Cardiac fibroblast (primary cell): ENCODE measurements at regions not wholly inside any gene's neighbourhood (a gene's known extent, or its start where the extent isn't known, plus 50 kb on each side); places are given as distances from the start of the nearest gene placed in this dataset.

Source experiments
- DNase-seq, 2 donors: peaks; one replicate each; pipeline versions ENCODE4 v3.0.0 to v3.0.0-alpha.2; 2010; ENCODE audit warnings: low read depth in 2 of 2
- H3K4me3 ChIP-seq, 2 donors: replicated peaks in 1 of 2; 1 replicate in 1 of 2; 2 replicates in 1 of 2; pipeline ENCODE4 v1.5.1; 2011; ENCODE audit warnings: low read depth in 2 of 2, low read length in 2 of 2, mild to moderate bottlenecking in 2 of 2, moderate library complexity in 1 of 2
- CTCF ChIP-seq: IDR thresholded peaks from one replicate; pipeline ENCODE4 v1.5.1; 2011; ENCODE audit warnings: low read depth, mild to moderate bottlenecking, low read length, inconsistent platforms

GRCh38 chr9:3035579-3036332 lies 191.9 kb upstream of the PUM3 start:
- no peak for TF ChIP-seq CTCF
- H3K4me3 ChIP-seq: no peak overlapping the region
- DNase-seq: no peak

- TF ChIP-seq CTCF: no peak
- no peak overlapping the region for H3K4me3 ChIP-seq
These were observed 189.0 kb upstream of the PUM3 start for GRCh38 chr9:3032898-3033297.

GRCh38 chr9:3028535-3028934 lies 184.6 kb upstream of the PUM3 start:
- no peak for DNase-seq
- no peak for TF ChIP-seq CTCF

More at GRCh38 chr9:3032898-3033297, 189.0 kb upstream of the PUM3 start:
- DNase-seq: no peak

GRCh38 chr9:3027210-3027609 lies 183.3 kb upstream of the PUM3 start:
- TF ChIP-seq CTCF: no peak
- DNase-seq: no peak
- H3K4me3 ChIP-seq: no peak overlapping the region

More at GRCh38 chr9:3028535-3028934, 184.6 kb upstream of the PUM3 start:
- no peak overlapping the region for H3K4me3 ChIP-seq

GRCh38 chr9:3023449-3023848 lies 179.6 kb upstream of the PUM3 start:
- no peak for DNase-seq
- no peak overlapping the region for H3K4me3 ChIP-seq
- no peak for TF ChIP-seq CTCF

GRCh38 chr9:3018691-3019230 lies 174.9 kb upstream of the PUM3 start:
- DNase-seq: no peak
- no peak overlapping the region for H3K4me3 ChIP-seq
- no peak for TF ChIP-seq CTCF

GRCh38 chr9:3018071-3018470 lies 174.2 kb upstream of the PUM3 start:
- DNase-seq: no peak
- H3K4me3 ChIP-seq: no peak overlapping the region
- TF ChIP-seq CTCF: no peak
